HK-2 (cell line): ENCODE measurements at regions not wholly inside any gene's neighbourhood (a gene's known extent, or its start where the extent isn't known, plus 50 kb on each side); places are given as distances from the start of the nearest gene placed in this dataset.

Experiments
- DNase-seq: peaks from one replicate; pipeline ENCODE4 v3.0.0-alpha.2; 2018; ENCODE audit not compliant: unreplicated experiment

GRCh38 chr5:89471541-89471940 lies 588.6 kb upstream of the MEF2C start:
- DNase-seq = no peak

- no peak for DNase-seq
Observed at GRCh38 chr5:89471115-89471514, 588.1 kb upstream of the MEF2C start.

GRCh38 chr5:89470658-89471057 lies 587.7 kb upstream of the MEF2C start:
- no peak for DNase-seq

GRCh38 chr5:89458332-89458656 lies 575.3 kb upstream of the MEF2C start:
- DNase-seq = no peak

- no peak for DNase-seq
Observed at GRCh38 chr5:89457411-89458331, 574.7 kb upstream of the MEF2C start.

GRCh38 chr5:89452081-89452480 lies 569.1 kb upstream of the MEF2C start:
- no peak for DNase-seq

- no peak for DNase-seq
Observed at GRCh38 chr5:89451263-89451662, 568.3 kb upstream of the MEF2C start.

GRCh38 chr5:89450149-89450538 lies 567.2 kb upstream of the MEF2C start:
- DNase-seq = no peak

- DNase-seq = no peak
Observed at GRCh38 chr5:89449392-89450148, 566.6 kb upstream of the MEF2C start.

- no peak for DNase-seq
Observed at GRCh38 chr5:89447027-89447426, 564.0 kb upstream of the MEF2C start.

- no peak for DNase-seq
Observed at GRCh38 chr5:89445106-89445745, 562.2 kb upstream of the MEF2C start.

- DNase-seq = no peak
Observed at GRCh38 chr5:89444088-89444487, 561.1 kb upstream of the MEF2C start.

- no peak for DNase-seq
Observed at GRCh38 chr5:89443508-89443907, 560.5 kb upstream of the MEF2C start.

GRCh38 chr5:89441965-89442364 lies 559.0 kb upstream of the MEF2C start:
- DNase-seq = no peak

GRCh38 chr5:89440670-89441069 lies 557.7 kb upstream of the MEF2C start:
- DNase-seq = no peak

GRCh38 chr5:89437450-89438435 lies 554.8 kb upstream of the MEF2C start:
- no peak for DNase-seq

GRCh38 chr5:89436464-89436863 lies 553.5 kb upstream of the MEF2C start:
- DNase-seq = no peak

- DNase-seq = no peak
Observed at GRCh38 chr5:89435347-89435746, 552.4 kb upstream of the MEF2C start.

- DNase-seq = no peak
Observed at GRCh38 chr5:89428624-89429023, 545.6 kb upstream of the MEF2C start.

- DNase-seq = no peak
Observed at GRCh38 chr5:89425062-89425461, 542.1 kb upstream of the MEF2C start.

GRCh38 chr5:89421035-89421434 lies 538.1 kb upstream of the MEF2C start:
- no peak for DNase-seq
